ENCODE measurements at regions not wholly inside any gene's neighbourhood (a gene's known extent, or its start where the extent isn't known, plus 50 kb on each side); places are given as distances from the start of the nearest gene placed in this dataset.

DNA sequence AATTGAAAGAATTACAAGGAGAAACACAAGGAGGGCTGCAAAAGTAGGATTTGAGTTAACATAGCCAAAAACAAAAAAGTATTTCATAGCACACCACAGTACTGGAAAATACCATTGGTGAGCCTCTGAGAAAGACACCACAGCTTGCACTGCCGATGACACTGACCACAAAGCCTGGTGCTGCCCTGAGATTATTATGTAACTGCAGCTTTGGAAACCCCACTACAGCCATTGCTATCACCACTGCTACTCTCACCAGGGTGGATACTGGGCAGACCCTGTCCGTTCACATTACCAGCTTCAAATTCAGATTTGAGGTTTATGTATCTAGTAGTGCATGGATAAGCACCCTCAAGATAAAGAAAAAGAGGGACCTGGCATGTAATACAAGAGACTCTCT lies 1246.7 kb upstream of the SORCS1 start (continued):
- no peak for TF ChIP-seq TEAD4 (IDR thresholded peaks at IDR 0.05; ENCODE audit: low read depth, low read length)

DNA sequence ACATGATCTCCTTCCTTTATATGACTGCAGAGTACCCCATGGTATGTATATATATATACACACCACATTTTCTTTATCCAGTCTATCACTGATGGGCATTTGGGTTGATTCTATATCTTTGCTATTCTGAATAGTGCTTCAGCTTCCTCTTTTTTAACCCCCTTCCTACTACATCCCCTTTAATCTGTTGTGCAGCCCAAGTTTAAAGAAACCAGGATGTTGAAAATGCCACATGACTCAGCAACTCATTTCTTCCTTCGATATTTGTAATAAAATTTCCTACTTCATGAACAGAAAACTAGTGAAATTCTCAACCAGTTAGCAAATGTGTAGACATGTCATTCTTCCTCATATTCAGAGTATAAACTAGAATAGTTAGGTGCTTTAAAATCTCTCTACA lies 1245.7 kb upstream of the SORCS1 start:
- no peak overlapping the region for H2BK15ac ChIP-seq (ENCODE audit: low read length)
- no peak overlapping the region for H3K18ac ChIP-seq (ENCODE audit: extremely low read depth, low read length)
- no peak overlapping the region for H3K23ac ChIP-seq (ENCODE audit: insufficient read length)
- no peak overlapping the region for H4K5ac ChIP-seq (ENCODE audit: insufficient read length, low read depth, low read length)
- no peak overlapping the region for H2AK5ac ChIP-seq (ENCODE audit: low read depth, low read length)
- no peak overlapping the region for H3K4ac ChIP-seq (replicated peaks; ENCODE audit: insufficient read length, low read depth, low read length)
- H3K9ac ChIP-seq (replicated peaks in 1 of 4; ENCODE audit: extremely low read depth in 1 of 4, low read depth in 3 of 4, low read length in 3 of 4): no peak overlapping the region
- H3K4me2 ChIP-seq (ENCODE audit: insufficient read depth in 1 of 2, low read depth in 2 of 2, low read length in 2 of 2): no peak overlapping the region
- no peak for TF ChIP-seq CTBP2 (IDR thresholded peaks at IDR 0.05; ENCODE audit: borderline replicate concordance, insufficient read depth, insufficient read length, low read length)
- no peak for TF ChIP-seq TEAD4 (IDR thresholded peaks at IDR 0.05; ENCODE audit: low read depth, low read length)
- no peak for TF ChIP-seq HDAC2 (IDR thresholded peaks at IDR 0.05; ENCODE audit: borderline replicate concordance in 1 of 2, low read depth in 2 of 2, low read length in 2 of 2)
- TF ChIP-seq NRF1 (IDR thresholded peaks at IDR 0.05; ENCODE audit: low read depth, low read length): no peak
- TF ChIP-seq TCF12 (IDR thresholded peaks at IDR 0.05; ENCODE audit: low read depth, low read length): no peak
- H2AFZ ChIP-seq (ENCODE audit: low read length): no peak overlapping the region
- no peak overlapping the region for H2BK20ac ChIP-seq (ENCODE audit: low read length)
- no peaks in the 10 kb centered on the region for H4K20me1 ChIP-seq (replicated peaks in 1 of 2; ENCODE audit: control insufficient read depth in 1 of 2, insufficient read depth in 2 of 2, low read length in 2 of 2)
- no peaks in the 10 kb centered on the region for H3K23me2 ChIP-seq (ENCODE audit: low read depth, low read length)
- H2BK12ac ChIP-seq (ENCODE audit: low read depth, low read length): no peak overlapping the region
- no peaks in the 10 kb centered on the region for H3K4me1 ChIP-seq (replicated peaks in 1 of 4; ENCODE audit: control insufficient read depth in 3 of 4, insufficient read depth in 4 of 4, low read length in 3 of 4)
- no peaks in the 10 kb centered on the region for H3K36me3 ChIP-seq (ENCODE audit: control insufficient read depth in 2 of 4, insufficient read depth in 4 of 4, low read length in 3 of 4)
- no peaks in the 10 kb centered on the region for H3K9me3 ChIP-seq (ENCODE audit: insufficient read depth in 2 of 2, low read depth in 1 of 2, low read length in 1 of 2)
- no peak overlapping the region for H4K91ac ChIP-seq (replicated peaks; ENCODE audit: insufficient read length, low read length)
- CTCF ChIA-PET (ENCODE audit: partially characterized antibody): no interaction called here
- H3K14ac ChIP-seq (ENCODE audit: insufficient read length): no peak overlapping the region
- FAIRE-seq (no peak), DNase-seq (ENCODE audit: low read depth in 1 of 2, low spot score in 2 of 2) (no peak)
- no peak overlapping the region for H2BK120ac ChIP-seq (replicated peaks; ENCODE audit: low read depth, low read length)
- no peaks in the 10 kb centered on the region for H3K27me3 ChIP-seq (replicated peaks in 1 of 4; ENCODE audit: control insufficient read depth in 3 of 4, extremely low read depth in 1 of 4, insufficient read depth in 3 of 4, low read length in 3 of 4)
- 95% methylated on average over 1 of the region's 1 CpG; no CpG with 5 or more reads in 1 of the 2 experiments for WGBS, 2 experiments (ENCODE audit: extremely low coverage in 1 of 2, insufficient coverage in 1 of 2, insufficient read length in 1 of 2, insufficient replicate concordance in 2 of 2, low coverage in 1 of 2, low lambda C conversion rate in 2 of 2, missing lambda C conversion rate in 1 of 2)
- no peak overlapping the region for H4K8ac ChIP-seq (ENCODE audit: extremely low read depth, insufficient read depth, low read length)
- POLR2A ChIA-PET (ENCODE audit: partially characterized antibody): no interaction called here
- H3K27ac ChIP-seq (ENCODE audit: low read depth, low read length): no peak overlapping the region
- no peaks in the 10 kb centered on the region for H3K79me1 ChIP-seq (ENCODE audit: low read depth, low read length)
- no peak overlapping the region for H3K4me3 ChIP-seq (ENCODE audit: extremely low read depth in 1 of 4, insufficient read depth in 2 of 4, low read depth in 3 of 4, low read length in 4 of 4)
- H3K79me2 ChIP-seq (ENCODE audit: control insufficient read depth in 1 of 2, insufficient read depth in 2 of 2, low read length in 2 of 2): no peaks in the 10 kb centered on the region
- no peak overlapping the region for H3K56ac ChIP-seq (replicated peaks; ENCODE audit: insufficient read length, low read depth, low read length)
- H2BK5ac ChIP-seq (ENCODE audit: low read depth, low read length): no peak overlapping the region
